WI38 (cell line): ENCODE measurements at regions not wholly inside any gene's neighbourhood (a gene's known extent, or its start where the extent isn't known, plus 50 kb on each side); places are given as distances from the start of the nearest gene placed in this dataset.

Experiments used
- H3K4me3 ChIP-seq: 2 replicates; pipeline ENCODE4 v1.5.1; 2011; ENCODE audit warnings: low read depth, mild to moderate bottlenecking, control low read depth, low read length
- CTCF ChIP-seq: IDR thresholded peaks from 2 replicates; pipeline ENCODE4 v1.5.1; 2012; ENCODE audit warnings: low read depth, mild to moderate bottlenecking, control low read depth, low read length

- no peak for TF ChIP-seq CTCF
- H3K4me3 ChIP-seq = no peak overlapping the region
These were observed 310.3 kb upstream of the CCL2 start for GRCh38 chr17:33944826-33945225.

DNA sequence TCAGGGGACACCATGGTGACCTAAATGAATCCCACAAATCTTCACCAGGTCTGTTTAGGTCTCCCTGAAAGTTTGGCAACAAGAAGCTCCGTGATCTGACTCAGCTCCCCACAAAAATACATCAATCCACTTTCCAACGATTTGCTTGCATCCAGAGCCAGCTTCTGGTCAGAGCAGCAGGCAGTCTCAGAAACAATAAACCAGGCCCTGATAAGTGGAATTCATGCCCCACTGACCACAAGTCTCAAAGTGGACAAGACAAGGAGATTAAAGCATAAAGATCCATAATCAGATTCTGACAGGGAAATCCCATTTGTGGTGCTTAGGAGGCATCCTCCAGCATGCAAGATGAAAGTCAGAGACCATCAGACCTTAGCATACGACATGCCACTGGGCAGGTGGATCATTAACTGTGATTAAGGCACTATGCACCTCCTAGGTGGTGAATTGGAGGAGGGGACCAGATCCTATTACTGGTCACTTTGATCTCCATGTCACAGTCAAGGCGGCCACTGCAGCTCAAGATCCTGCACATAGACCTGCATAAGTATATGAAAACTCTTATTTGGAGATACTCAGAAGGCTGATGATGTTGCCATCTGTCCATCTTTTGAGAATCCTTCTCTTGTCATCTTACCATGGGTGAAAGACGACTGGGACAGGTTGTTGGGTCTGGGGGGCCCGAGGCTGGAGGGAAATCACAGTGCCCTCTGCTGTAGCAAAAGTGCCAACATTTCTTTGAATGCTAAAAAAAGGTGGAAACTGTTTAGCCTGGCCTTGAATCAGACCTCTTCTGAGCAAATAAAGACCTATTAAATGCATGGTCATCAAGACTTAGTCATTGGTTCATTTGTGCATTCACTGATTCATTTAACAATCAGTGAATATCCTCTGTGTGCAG is 309.2 kb upstream of the CCL2 start:
- TF ChIP-seq CTCF = no peak
- no peak overlapping the region for H3K4me3 ChIP-seq

GRCh38 chr17:33947762-33948161 is 307.3 kb upstream of the CCL2 start:
- no peak for TF ChIP-seq CTCF
- H3K4me3 ChIP-seq = no peak overlapping the region

DNA sequence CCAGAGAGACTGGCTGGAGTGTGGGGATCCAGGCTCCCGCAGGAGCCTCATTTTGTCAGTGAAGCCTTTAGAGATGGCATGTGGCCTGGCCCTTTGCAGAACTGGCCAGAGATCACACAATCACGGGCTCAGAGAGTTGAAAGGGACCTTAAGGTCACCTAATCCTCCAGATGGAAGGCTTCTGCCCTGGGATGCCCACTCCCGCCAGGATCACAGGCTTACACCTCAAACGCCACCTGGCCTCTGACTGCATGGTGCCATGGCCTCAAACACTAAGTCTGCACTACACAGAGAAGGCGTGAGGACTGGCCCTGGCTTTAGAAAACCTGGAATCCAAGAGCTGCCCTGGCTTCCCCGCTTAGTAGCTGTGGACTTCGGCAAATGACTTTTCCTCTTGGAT is 306.8 kb upstream of the CCL2 start:
- no peak for TF ChIP-seq CTCF

DNA sequence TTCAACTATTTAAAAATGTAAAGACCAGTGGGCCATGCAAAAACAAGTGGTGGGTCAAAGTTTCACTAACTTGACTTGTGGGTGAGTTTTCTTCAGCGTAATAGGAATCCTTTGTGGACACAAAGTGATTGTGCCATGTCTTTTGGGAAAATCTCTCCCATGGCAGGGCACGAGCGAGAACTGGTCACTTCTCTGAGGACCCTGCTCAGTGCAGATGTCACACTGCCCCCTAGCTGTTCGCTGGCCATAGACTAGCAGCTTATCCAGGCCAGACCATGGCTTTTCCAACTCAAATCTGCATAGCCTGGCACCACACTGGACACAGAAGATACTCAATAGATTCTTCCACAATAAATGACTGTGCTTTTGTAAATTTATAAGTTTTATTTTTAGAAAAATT is 306.0 kb upstream of the CCL2 start:
- no peak overlapping the region for H3K4me3 ChIP-seq
- no peak for TF ChIP-seq CTCF

More for the DNA sequence above, 306.8 kb upstream of the CCL2 start:
- H3K4me3 ChIP-seq = no peak overlapping the region

- H3K4me3 ChIP-seq = no peak overlapping the region
- TF ChIP-seq CTCF = no peak
These were observed 305.0 kb upstream of the CCL2 start for GRCh38 chr17:33950061-33950460.

DNA sequence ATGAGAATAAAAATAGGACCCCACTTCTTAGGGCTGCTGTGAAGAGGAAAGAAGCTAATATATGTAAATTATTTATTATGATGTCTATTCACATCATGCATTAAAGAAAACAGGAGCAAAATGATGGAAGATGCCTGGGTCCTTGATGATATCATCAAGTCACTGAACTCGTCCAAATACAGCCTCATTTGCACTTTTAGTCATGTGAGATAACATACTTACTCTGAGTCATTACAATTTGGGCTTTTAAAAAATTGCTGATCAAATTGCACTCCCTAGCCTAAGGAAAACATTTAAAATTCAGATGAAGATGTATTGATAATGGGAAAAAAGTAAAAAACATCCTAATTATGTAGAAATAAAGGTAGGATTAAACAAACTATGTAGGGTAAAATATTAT is 302.7 kb upstream of the CCL2 start:
- H3K4me3 ChIP-seq = no peak overlapping the region
- no peak for TF ChIP-seq CTCF
